ENCODE measurements at regions not wholly inside any gene's neighbourhood (a gene's known extent, or its start where the extent isn't known, plus 50 kb on each side); places are given as distances from the start of the nearest gene placed in this dataset.

GRCh38 chr5:23977365-23977764 lies 470.0 kb downstream of the PRDM9 start:
- Histone ChIP-seq H3K9me3 (replicated peaks; ENCODE audit: control insufficient read depth, insufficient read depth, low read depth, low read length) (peaks cover 2% of the 10 kb centered on the region), H3K9ac (ENCODE audit: insufficient read depth in 1 of 2, low read depth in 2 of 2, low read length in 2 of 2) (no peak overlapping the region), H3K27ac (ENCODE audit: extremely low read depth, low read depth, low read length) (no peak overlapping the region), H3K79me2 (ENCODE audit: control insufficient read depth, insufficient read depth, low read length) (no peaks in the 10 kb centered on the region), H3K36me3 (ENCODE audit: control insufficient read depth, insufficient read depth, low read length) (no peaks in the 10 kb centered on the region), H2AFZ (ENCODE audit: low read depth, low read length) (no peak overlapping the region), H3K27me3 (ENCODE audit: control insufficient read depth in 2 of 2, insufficient read depth in 2 of 2, low read length in 2 of 2) (no peaks in the 10 kb centered on the region), H3K4me3 (no peak overlapping the region), H3K9me1 (ENCODE audit: control insufficient read depth, insufficient read depth, low read length) (no peaks in the 10 kb centered on the region), H4K20me1 (replicated peaks; ENCODE audit: control insufficient read depth, insufficient read depth, low read length) (no peaks in the 10 kb centered on the region), H3K4me1 (replicated peaks in 1 of 2; ENCODE audit: control insufficient read depth in 2 of 2, insufficient read depth in 2 of 2, low read length in 2 of 2) (no peaks in the 10 kb centered on the region), H3K4me2 (ENCODE audit: insufficient read depth, low read length) (no peak overlapping the region)
- ATAC-seq (no peak), DNase-seq (ENCODE audit: extremely low read depth in 1 of 4, low spot score in 3 of 4) (no peak), FAIRE-seq (no peak)
- POLR2A ChIA-PET, result no interaction called here
- BruUV-seq (replicated peaks), result no TSS peak
- intact Hi-C loops (cut with micrococcal nuclease) (no loop called here), in situ Hi-C loops (cut with MboI) (no loop called here)
- 1% methylated on average over 6 of the region's 6 CpGs for WGBS (ENCODE audit: insufficient coverage, low coverage, missing lambda C conversion rate)
- CTCF ChIA-PET (ENCODE audit: low intra/inter-chr PET ratio), result no interaction called here
- TF ChIP-seq TSHZ1 (CRISPR knock-in tag; IDR thresholded peaks at IDR 0.05) (no peak), SP2 (IDR thresholded peaks at IDR 0.05; ENCODE audit: extremely low read depth, low read depth, low read length, poor library complexity, severe bottlenecking) (no peak), CHAMP1 (IDR thresholded peaks at IDR 0.05) (no peak), DMBX1 (CRISPR knock-in tag; IDR thresholded peaks at IDR 0.05; ENCODE audit: borderline replicate concordance) (no peak)
- TF ChIP-seq, protein P1, sequence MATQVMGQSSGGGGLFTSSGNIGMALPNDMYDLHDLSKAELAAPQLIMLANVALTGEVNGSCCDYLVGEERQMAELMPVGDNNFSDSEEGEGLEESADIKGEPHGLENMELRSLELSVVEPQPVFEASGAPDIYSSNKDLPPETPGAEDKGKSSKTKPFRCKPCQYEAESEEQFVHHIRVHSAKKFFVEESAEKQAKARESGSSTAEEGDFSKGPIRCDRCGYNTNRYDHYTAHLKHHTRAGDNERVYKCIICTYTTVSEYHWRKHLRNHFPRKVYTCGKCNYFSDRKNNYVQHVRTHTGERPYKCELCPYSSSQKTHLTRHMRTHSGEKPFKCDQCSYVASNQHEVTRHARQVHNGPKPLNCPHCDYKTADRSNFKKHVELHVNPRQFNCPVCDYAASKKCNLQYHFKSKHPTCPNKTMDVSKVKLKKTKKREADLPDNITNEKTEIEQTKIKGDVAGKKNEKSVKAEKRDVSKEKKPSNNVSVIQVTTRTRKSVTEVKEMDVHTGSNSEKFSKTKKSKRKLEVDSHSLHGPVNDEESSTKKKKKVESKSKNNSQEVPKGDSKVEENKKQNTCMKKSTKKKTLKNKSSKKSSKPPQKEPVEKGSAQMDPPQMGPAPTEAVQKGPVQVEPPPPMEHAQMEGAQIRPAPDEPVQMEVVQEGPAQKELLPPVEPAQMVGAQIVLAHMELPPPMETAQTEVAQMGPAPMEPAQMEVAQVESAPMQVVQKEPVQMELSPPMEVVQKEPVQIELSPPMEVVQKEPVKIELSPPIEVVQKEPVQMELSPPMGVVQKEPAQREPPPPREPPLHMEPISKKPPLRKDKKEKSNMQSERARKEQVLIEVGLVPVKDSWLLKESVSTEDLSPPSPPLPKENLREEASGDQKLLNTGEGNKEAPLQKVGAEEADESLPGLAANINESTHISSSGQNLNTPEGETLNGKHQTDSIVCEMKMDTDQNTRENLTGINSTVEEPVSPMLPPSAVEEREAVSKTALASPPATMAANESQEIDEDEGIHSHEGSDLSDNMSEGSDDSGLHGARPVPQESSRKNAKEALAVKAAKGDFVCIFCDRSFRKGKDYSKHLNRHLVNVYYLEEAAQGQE (IDR thresholded peaks at IDR 0.05; ENCODE audit: borderline replicate concordance), result no peak
- TF ChIP-seq, protein P1 (CRISPR knock-in tag; IDR thresholded peaks at IDR 0.05; ENCODE audit: low read depth), result no peak
- TF ChIP-seq, protein P2, sequence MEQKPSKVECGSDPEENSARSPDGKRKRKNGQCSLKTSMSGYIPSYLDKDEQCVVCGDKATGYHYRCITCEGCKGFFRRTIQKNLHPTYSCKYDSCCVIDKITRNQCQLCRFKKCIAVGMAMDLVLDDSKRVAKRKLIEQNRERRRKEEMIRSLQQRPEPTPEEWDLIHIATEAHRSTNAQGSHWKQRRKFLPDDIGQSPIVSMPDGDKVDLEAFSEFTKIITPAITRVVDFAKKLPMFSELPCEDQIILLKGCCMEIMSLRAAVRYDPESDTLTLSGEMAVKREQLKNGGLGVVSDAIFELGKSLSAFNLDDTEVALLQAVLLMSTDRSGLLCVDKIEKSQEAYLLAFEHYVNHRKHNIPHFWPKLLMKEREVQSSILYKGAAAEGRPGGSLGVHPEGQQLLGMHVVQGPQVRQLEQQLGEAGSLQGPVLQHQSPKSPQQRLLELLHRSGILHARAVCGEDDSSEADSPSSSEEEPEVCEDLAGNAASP (IDR thresholded peaks at IDR 0.05), result no peak
